ENCODE measurements at regions not wholly inside any gene's neighbourhood (a gene's known extent, or its start where the extent isn't known, plus 50 kb on each side); places are given as distances from the start of the nearest gene placed in this dataset.

GRCh38 chr9:8262625-8263622, 463.3 kb upstream of the DMAC1 start:
- no peak for DNase-seq (ENCODE audit: low read depth in 2 of 2)

GRCh38 chr9:8261737-8262136, 462.2 kb upstream of the DMAC1 start:
- DNase-seq (ENCODE audit: low read depth in 2 of 2): no peak

GRCh38 chr9:8259028-8259427, 459.4 kb upstream of the DMAC1 start:
- DNase-seq (ENCODE audit: low read depth in 2 of 2): no peak

GRCh38 chr9:8256880-8257279, 457.3 kb upstream of the DMAC1 start:
- DNase-seq (ENCODE audit: low read depth in 2 of 2): no peak

- DNase-seq (ENCODE audit: low read depth in 2 of 2): no peak
Measured at GRCh38 chr9:8255850-8256249, 456.3 kb upstream of the DMAC1 start.

GRCh38 chr9:8254541-8254940, 455.0 kb upstream of the DMAC1 start:
- no peak for DNase-seq (ENCODE audit: low read depth in 2 of 2)

- DNase-seq (ENCODE audit: low read depth in 2 of 2): no peak
Measured at GRCh38 chr9:8252445-8252844, 452.9 kb upstream of the DMAC1 start.

GRCh38 chr9:8251566-8251965, 452.0 kb upstream of the DMAC1 start:
- DNase-seq (ENCODE audit: low read depth in 2 of 2): no peak

GRCh38 chr9:8244505-8245092, 445.0 kb upstream of the DMAC1 start:
- DNase-seq (ENCODE audit: low read depth in 2 of 2): no peak

GRCh38 chr9:8241201-8241600, 441.6 kb upstream of the DMAC1 start:
- DNase-seq (ENCODE audit: low read depth in 2 of 2): no peak

- DNase-seq (ENCODE audit: low read depth in 2 of 2): no peak
Measured at GRCh38 chr9:8237096-8237495, 437.5 kb upstream of the DMAC1 start.

GRCh38 chr9:8235489-8235888, 435.9 kb upstream of the DMAC1 start:
- DNase-seq (ENCODE audit: low read depth in 2 of 2): no peak

GRCh38 chr9:8234316-8234715, 434.7 kb upstream of the DMAC1 start:
- no peak for DNase-seq (ENCODE audit: low read depth in 2 of 2)

GRCh38 chr9:8232726-8233125, 433.1 kb upstream of the DMAC1 start:
- no peak for DNase-seq (ENCODE audit: low read depth in 2 of 2)

GRCh38 chr9:8229226-8229625, 429.6 kb upstream of the DMAC1 start:
- DNase-seq (ENCODE audit: low read depth in 2 of 2): no peak

- DNase-seq (ENCODE audit: low read depth in 2 of 2): no peak
Measured at GRCh38 chr9:8224381-8224801, 424.8 kb upstream of the DMAC1 start.

GRCh38 chr9:8223861-8224260, 424.3 kb upstream of the DMAC1 start:
- DNase-seq (ENCODE audit: low read depth in 2 of 2): no peak

- DNase-seq (ENCODE audit: low read depth in 2 of 2): no peak
Measured at GRCh38 chr9:8221462-8221861, 421.9 kb upstream of the DMAC1 start.

- no peak for DNase-seq (ENCODE audit: low read depth in 2 of 2)
Measured at GRCh38 chr9:8208465-8208864, 408.9 kb upstream of the DMAC1 start.

- no peak for DNase-seq (ENCODE audit: low read depth in 2 of 2)
Measured at GRCh38 chr9:8207596-8207995, 408.0 kb upstream of the DMAC1 start.

GRCh38 chr9:8206720-8207119, 407.1 kb upstream of the DMAC1 start:
- no peak for DNase-seq (ENCODE audit: low read depth in 2 of 2)

GRCh38 chr9:8205576-8205975, 406.0 kb upstream of the DMAC1 start:
- DNase-seq (ENCODE audit: low read depth in 2 of 2): no peak

- no peak for DNase-seq (ENCODE audit: low read depth in 2 of 2)
Measured at GRCh38 chr9:8189881-8190280, 390.3 kb upstream of the DMAC1 start.

Data from stimulated activated CD8-positive, alpha-beta memory T cell treated with anti-CD3 and anti-CD28 coated beads, Interleukin-7, amount 100 ng/mL, for 4 hours (primary cell).